DND-41 (cell line): ENCODE measurements at regions not wholly inside any gene's neighbourhood (a gene's known extent, or its start where the extent isn't known, plus 50 kb on each side); places are given as distances from the start of the nearest gene placed in this dataset.

Source experiments
- EZH2 ChIP-seq: IDR thresholded peaks from 3 replicates; pipeline ENCODE4 v1.6.1; 2012; ENCODE audit warnings: borderline replicate concordance, low read depth, mild to moderate bottlenecking, moderate library complexity, low read length, inconsistent platforms; ENCODE audit not compliant: severe bottlenecking
- TF ChIP-seq, protein P1 (sequence below): IDR thresholded peaks from 2 replicates; pipeline ENCODE4 v1.5.1; 2012; ENCODE audit warnings: borderline replicate concordance, low read length, moderate library complexity, mild to moderate bottlenecking; ENCODE audit not compliant: poor library complexity, severe bottlenecking; ENCODE audit errors: extremely low read depth

DNA sequence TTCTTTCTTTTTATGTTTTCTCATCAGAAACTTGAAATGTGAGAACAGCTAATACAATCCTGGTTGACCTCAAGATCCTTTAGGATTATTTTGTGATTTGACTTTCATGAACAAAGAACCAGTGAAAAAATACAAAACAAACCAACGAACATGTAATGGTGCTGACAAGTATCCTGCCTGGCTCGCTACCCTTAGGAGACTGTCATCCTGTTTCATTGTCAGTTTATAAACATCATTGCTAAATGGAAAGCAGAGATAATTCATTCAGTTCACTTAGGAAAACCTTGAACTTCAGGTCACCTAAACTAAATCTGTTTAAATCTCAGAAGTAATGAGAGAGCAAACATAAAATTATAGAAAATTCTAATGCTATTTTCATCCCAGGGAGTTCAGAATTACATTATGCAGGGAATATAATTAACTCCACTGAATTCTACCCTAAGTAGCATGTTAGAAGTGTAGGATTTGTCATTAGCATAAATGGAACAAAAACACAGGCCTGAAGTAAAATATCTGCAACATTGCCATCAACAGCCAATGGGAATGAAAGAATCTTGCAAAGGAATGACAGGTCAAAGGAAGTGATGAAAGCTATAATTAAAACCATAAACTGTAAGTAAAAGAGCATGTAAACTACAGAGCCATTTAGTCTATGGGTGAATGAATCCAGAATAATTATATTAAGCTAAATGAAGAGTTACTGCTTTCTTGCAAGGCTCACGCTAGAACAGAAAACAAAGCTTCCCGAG lies 401.2 kb upstream of the MANEA start:
- TF ChIP-seq, protein P1, sequence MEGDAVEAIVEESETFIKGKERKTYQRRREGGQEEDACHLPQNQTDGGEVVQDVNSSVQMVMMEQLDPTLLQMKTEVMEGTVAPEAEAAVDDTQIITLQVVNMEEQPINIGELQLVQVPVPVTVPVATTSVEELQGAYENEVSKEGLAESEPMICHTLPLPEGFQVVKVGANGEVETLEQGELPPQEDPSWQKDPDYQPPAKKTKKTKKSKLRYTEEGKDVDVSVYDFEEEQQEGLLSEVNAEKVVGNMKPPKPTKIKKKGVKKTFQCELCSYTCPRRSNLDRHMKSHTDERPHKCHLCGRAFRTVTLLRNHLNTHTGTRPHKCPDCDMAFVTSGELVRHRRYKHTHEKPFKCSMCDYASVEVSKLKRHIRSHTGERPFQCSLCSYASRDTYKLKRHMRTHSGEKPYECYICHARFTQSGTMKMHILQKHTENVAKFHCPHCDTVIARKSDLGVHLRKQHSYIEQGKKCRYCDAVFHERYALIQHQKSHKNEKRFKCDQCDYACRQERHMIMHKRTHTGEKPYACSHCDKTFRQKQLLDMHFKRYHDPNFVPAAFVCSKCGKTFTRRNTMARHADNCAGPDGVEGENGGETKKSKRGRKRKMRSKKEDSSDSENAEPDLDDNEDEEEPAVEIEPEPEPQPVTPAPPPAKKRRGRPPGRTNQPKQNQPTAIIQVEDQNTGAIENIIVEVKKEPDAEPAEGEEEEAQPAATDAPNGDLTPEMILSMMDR: no peak
- no peak for TF ChIP-seq EZH2
